Adrenal gland (tissue), 9 donors: ENCODE measurements at regions not wholly inside any gene's neighbourhood (a gene's known extent, or its start where the extent isn't known, plus 50 kb on each side); places are given as distances from the start of the nearest gene placed in this dataset.

Experiments
- DNase-seq, 7 donors: peaks; one replicate each; pipeline ENCODE4 v3.0.0-alpha.2; 2019 to 2020
- H3K27ac ChIP-seq, 5 donors: fragments of 200-600 bp; sonication (generic) in 4 of 5; 1 replicate in 3 of 5; 2 replicates in 2 of 5; pipeline versions ENCODE4 v1.5.1 to v1.8.0; 2016 to 2020; ENCODE audit warnings: mild to moderate bottlenecking in 1 of 5
- H3K27me3 ChIP-seq: fragments of 200-600 bp; 2 replicates; pipeline ENCODE4 v1.8.0; 2021
- H3K36me3 ChIP-seq, 2 donors: fragments of 200-600 bp; replicated peaks in 1 of 2; 1 replicate in 1 of 2; 2 replicates in 1 of 2; pipeline versions ENCODE4 v1.5.1 to v1.8.0; 2018 to 2022
- H3K4me1 ChIP-seq, 2 donors: fragments of 200-600 bp; replicated peaks in 1 of 2; 1 replicate in 1 of 2; 2 replicates in 1 of 2; pipeline versions ENCODE4 v1.5.1 to v1.8.0; 2018 to 2021
- H3K4me3 ChIP-seq, 4 donors: fragments of 200-600 bp; sonication (generic) in 3 of 4; one replicate each; pipeline ENCODE4 v1.5.1; 2016 to 2018
- H3K9me3 ChIP-seq, 3 donors: fragments of 200-600 bp; sonication (generic) in 1 of 3; replicated peaks in 1 of 3; 1 replicate in 2 of 3; 2 replicates in 1 of 3; pipeline versions ENCODE4 v1.5.1 to v1.8.0; 2016 to 2021
- CTCF ChIP-seq, 6 experiments: fragments of 450-650 bp in 4 of 6; fragments of 200-600 bp in 2 of 6; sonication (generic) in 1 of 6; IDR thresholded peaks; 1 replicate in 5 of 6; 2 replicates in 1 of 6; pipeline versions ENCODE4 v1.5.1 to v1.8.0; 2016 to 2021; ENCODE audit warnings: antibody characterized with exemption in 6 of 6, mild to moderate bottlenecking in 2 of 6, moderate library complexity in 1 of 6
- POLR2A ChIP-seq, 2 donors: fragments of 450-650 bp; IDR thresholded peaks; one replicate each; pipeline ENCODE4 v1.6.1; 2017; ENCODE audit warnings: antibody characterized with exemption in 2 of 2, mild to moderate bottlenecking in 2 of 2, moderate library complexity in 1 of 2
- WGBS, 4 donors: extraction: QIAGEN DNeasy Blood & Tissue Kit in 2 of 4; methylation state at CpG; one replicate each; pipeline versions ENCODE4 v1.1.5 to v1.1.7; 2013 to 2017; 5-methylcytosine and 5-hydroxymethylcytosine counted together
- intact Hi-C, 2 donors: fragments of 100-400 bp; cut with DNase I; formaldehyde crosslinking; loops; one replicate each; pipeline versions ENCODE4 v1.14.1 to v1.15.0; 2022 to 2023
- donor health status: healthy with polysubstance abuse.
- donor health status: Bipolar disorder and iron deficiency.
- donor health status: DM: yes; HTN: yes; CAD: no.
- donor health status: DM: no; HTN: no; CAD: no.
- donor health status: DM: no; HTN: no; CAD: no.

GRCh38 chr5:3833566-3833965, 237.9 kb downstream of the IRX1 start:
- DNase-seq = no peak

GRCh38 chr5:3835811-3836210, 240.2 kb downstream of the IRX1 start:
- Histone ChIP-seq H3K4me3 (no peak overlapping the region), H3K9me3 (no peaks in the 10 kb centered on the region), H3K4me1 (no peaks in the 10 kb centered on the region), H3K27me3 (no peaks in the 10 kb centered on the region), H3K36me3 (no peaks in the 10 kb centered on the region), H3K27ac (no peak overlapping the region)
- no peak for DNase-seq
- 62 to 79% (median 71%) methylated on average over 8 of the region's 8 CpGs for WGBS, 4 donors
- TF ChIP-seq POLR2A (IDR thresholded peaks at IDR 0.05) = no peak
- TF ChIP-seq CTCF (IDR thresholded peaks at IDR 0.05) = no peak
- intact Hi-C loops = no loop called here

More at GRCh38 chr5:3833566-3833965, 237.9 kb downstream of the IRX1 start:
- Histone ChIP-seq H3K4me3 (no peak overlapping the region), H3K9me3 (no peaks in the 10 kb centered on the region), H3K4me1 (no peaks in the 10 kb centered on the region), H3K27ac (no peak overlapping the region), H3K27me3 (no peaks in the 10 kb centered on the region), H3K36me3 (no peaks in the 10 kb centered on the region)
- TF ChIP-seq CTCF (IDR thresholded peaks at IDR 0.05) (no peak), POLR2A (IDR thresholded peaks at IDR 0.05) (no peak)
- 31 to 45% (median 41%) methylated on average over 3 of the region's 3 CpGs for WGBS, 4 donors
- intact Hi-C loops = no loop called here

DNA sequence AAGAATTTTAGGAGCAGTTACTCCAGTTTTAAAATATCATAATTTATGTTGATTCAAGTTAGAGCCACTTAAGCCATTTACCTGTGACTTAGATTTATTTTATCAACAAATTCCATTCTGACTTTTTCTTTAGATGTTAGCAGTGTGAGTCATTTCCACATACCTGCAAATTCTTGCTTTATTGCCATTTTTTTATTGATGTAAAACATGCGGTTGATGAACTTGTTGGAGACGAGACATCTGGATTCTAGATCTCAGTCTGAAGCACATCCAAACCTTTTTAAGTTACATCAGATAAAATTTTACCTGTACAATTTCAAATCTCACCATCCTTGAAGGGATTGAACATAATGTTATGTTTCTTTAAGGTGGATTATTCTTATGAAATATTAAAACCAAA, 240.9 kb downstream of the IRX1 start:
- Histone ChIP-seq H3K27me3 (no peaks in the 10 kb centered on the region), H3K9me3 (no peaks in the 10 kb centered on the region), H3K27ac (no peak overlapping the region), H3K4me1 (no peaks in the 10 kb centered on the region), H3K36me3 (no peaks in the 10 kb centered on the region), H3K4me3 (no peak overlapping the region)
- intact Hi-C loops = no loop called here
- no peak for DNase-seq
- 70 to 84% (median 81%) methylated on average over 2 of the region's 2 CpGs for WGBS, 4 donors
- TF ChIP-seq CTCF (IDR thresholded peaks at IDR 0.05) (no peak), POLR2A (IDR thresholded peaks at IDR 0.05) (no peak)

- no peak for DNase-seq
- H3K9me3 ChIP-seq = no peaks in the 10 kb centered on the region
- intact Hi-C loops = no loop called here
- H3K4me1 ChIP-seq = no peaks in the 10 kb centered on the region
- WGBS, 4 donors = 74 to 81% (median 77%) methylated on average over 4 of the region's 4 CpGs
- TF ChIP-seq POLR2A (IDR thresholded peaks at IDR 0.05) = no peak
- no peak for TF ChIP-seq CTCF (IDR thresholded peaks at IDR 0.05)
- H3K4me3 ChIP-seq = no peak overlapping the region
- no peaks in the 10 kb centered on the region for H3K27me3 ChIP-seq
- H3K27ac ChIP-seq = no peak overlapping the region
- no peaks in the 10 kb centered on the region for H3K36me3 ChIP-seq
These were observed 241.9 kb downstream of the IRX1 start for GRCh38 chr5:3837506-3837905.
